NB4 (cell line): ENCODE measurements at regions not wholly inside any gene's neighbourhood (a gene's known extent, or its start where the extent isn't known, plus 50 kb on each side); places are given as distances from the start of the nearest gene placed in this dataset.

Source experiments
- DNase-seq: peaks from one replicate; pipeline ENCODE4 v3.0.0; 2010; ENCODE audit warnings: low read depth
- H3K4me3 ChIP-seq: one replicate; pipeline ENCODE4 v1.5.1; 2011; ENCODE audit warnings: mild to moderate bottlenecking, low read depth, low read length, moderate library complexity
- MYC ChIP-seq: IDR thresholded peaks from 2 replicates; pipeline ENCODE4 v1.6.1; 2011; ENCODE audit warnings: low read depth, low read length
- POLR2A ChIP-seq: IDR thresholded peaks from 2 replicates; pipeline ENCODE4 v1.6.1; 2011; ENCODE audit warnings: mild to moderate bottlenecking; ENCODE audit not compliant: insufficient read length; ENCODE audit errors: extremely low read depth
- TF ChIP-seq, protein P1 (sequence below): IDR thresholded peaks from 2 replicates; pipeline ENCODE4 v1.6.1; 2011; ENCODE audit warnings: low read depth, low read length
- TF ChIP-seq, protein P2 (sequence below): IDR thresholded peaks from one replicate; pipeline ENCODE4 v1.5.1; 2012; ENCODE audit warnings: low read depth, low read length

DNA sequence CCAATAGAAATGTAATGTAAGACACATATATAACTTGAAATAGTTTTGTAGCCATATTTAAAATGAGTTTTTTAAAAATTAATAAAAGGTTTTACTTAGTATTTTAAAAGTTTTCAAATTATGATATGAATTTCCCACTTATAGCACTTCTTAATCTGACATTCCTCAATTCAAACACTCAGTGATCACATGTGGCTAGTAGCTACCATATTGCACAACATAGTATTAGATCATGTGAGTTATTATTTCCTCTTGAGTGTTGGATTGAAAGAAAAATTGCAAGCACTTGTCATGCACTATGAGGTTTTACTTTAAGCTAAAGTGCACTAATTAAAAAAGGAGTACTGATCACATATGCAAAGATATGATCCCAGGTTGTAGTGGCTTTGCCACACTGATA is 453.4 kb upstream of the ROBO2 start:
- TF ChIP-seq, protein P1, sequence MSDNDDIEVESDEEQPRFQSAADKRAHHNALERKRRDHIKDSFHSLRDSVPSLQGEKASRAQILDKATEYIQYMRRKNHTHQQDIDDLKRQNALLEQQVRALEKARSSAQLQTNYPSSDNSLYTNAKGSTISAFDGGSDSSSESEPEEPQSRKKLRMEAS: no peak
- TF ChIP-seq POLR2A (no peak), MYC (no peak)
- no peak for DNase-seq
- no peak overlapping the region for H3K4me3 ChIP-seq

DNA sequence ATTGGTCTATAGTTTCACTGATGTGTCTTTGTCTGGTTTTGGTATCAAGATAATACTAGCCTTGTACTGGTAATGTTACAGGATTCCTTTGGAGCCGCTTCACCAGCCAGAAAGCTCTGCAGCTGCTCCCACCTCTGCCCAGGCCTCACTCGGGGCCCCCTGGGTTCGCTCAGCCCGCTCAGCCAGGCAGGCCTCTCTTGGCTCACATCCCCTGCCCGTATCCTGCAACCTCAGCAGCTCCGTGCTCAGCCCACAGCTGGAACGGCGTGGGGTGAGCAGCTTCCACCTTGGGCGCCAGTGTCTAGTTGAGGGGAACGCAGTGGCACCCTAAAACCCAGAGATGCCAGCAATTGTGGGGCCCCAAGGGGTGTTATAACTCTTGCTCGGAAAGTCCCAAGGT is 429.7 kb upstream of the ROBO2 start:
- TF ChIP-seq, protein P2, sequence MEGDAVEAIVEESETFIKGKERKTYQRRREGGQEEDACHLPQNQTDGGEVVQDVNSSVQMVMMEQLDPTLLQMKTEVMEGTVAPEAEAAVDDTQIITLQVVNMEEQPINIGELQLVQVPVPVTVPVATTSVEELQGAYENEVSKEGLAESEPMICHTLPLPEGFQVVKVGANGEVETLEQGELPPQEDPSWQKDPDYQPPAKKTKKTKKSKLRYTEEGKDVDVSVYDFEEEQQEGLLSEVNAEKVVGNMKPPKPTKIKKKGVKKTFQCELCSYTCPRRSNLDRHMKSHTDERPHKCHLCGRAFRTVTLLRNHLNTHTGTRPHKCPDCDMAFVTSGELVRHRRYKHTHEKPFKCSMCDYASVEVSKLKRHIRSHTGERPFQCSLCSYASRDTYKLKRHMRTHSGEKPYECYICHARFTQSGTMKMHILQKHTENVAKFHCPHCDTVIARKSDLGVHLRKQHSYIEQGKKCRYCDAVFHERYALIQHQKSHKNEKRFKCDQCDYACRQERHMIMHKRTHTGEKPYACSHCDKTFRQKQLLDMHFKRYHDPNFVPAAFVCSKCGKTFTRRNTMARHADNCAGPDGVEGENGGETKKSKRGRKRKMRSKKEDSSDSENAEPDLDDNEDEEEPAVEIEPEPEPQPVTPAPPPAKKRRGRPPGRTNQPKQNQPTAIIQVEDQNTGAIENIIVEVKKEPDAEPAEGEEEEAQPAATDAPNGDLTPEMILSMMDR: no peak
- TF ChIP-seq, protein P1: no peak
- TF ChIP-seq MYC (no peak), POLR2A (no peak)
- H3K4me3 ChIP-seq: no peak overlapping the region
- no peak for DNase-seq

DNA sequence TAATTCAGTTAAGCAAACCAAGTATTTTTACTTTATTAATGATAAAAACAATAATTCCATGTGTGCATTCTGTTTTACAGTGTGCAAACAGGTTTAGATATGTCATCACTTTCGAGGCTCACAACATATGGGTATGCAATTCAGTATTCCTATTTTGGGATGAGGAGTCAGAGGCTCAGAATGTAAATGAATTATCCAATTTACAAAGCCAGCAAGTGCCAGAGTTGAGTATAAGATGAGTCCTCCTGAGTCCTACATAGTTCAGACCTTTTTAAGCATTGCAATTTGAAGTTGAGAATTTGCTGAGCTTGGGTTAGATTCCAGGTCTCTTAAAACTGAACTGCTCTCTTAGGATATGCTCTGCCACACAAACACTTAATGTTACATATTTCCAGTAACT is 424.2 kb upstream of the ROBO2 start:
- TF ChIP-seq MYC: no peak
- TF ChIP-seq POLR2A: no peak
- no peak overlapping the region for H3K4me3 ChIP-seq
- DNase-seq: no peak

DNA sequence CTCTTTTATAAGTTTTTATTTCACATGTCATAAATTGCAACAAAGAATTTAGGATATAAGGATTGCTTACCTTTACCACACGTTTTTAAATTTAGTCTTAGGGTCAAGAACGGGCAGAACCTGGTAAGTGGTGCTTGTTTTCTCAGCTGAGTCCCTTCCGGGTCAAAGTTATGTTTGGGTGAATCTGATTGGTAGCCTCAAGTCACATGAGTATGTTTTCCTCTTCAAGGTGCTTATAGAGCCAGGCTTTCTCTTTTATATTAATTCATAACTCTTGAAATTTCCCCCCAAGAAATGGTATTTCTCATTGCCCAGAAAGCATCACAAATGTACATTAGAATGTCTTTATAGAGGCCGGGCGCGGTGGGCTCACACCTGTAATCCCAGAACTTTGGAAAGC is 415.7 kb upstream of the ROBO2 start:
- TF ChIP-seq, protein P2: no peak
- TF ChIP-seq MYC: no peak
- no peak for DNase-seq
- H3K4me3 ChIP-seq: no peak overlapping the region

DNA sequence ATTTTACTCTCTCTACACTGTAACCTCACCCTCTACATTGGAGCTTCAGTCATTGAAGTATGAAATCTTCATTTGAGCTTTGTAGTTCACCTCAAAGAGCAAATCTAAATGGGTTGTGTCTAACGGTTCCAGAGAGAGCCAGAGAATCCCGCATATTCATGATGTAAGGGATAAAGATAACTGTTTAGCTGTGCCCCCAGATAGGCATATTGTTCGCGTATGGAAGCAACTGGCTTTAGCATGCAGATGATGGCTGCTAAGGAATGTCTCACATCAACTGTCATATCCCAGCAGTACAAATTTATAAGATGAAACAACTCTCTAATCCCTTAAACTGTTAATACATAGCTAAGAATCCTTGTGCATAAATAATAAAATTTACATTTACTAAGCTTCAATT is 412.7 kb upstream of the ROBO2 start:
- no peak for TF ChIP-seq MYC
- no peak for DNase-seq
- H3K4me3 ChIP-seq: no peak overlapping the region

DNA sequence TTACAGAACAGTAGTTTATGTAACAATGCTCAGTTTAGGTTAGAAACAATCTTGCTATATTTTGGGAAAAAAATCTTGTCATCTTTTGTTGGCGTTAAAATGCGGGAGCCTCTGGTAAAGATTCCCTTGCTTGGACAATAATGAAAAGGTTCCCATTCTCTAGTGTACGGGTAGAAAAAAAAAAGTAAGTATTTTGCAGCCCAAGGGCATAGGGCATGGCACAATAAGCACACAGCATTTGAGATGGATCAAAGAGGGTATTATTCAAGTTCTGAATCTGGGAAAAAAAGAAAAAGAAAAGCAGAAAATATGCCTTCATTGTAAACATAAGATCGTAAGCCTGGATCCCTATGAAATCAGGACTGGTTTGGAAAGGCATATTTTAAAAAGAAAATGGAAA is 408.6 kb upstream of the ROBO2 start:
- no peak overlapping the region for H3K4me3 ChIP-seq
- no peak for DNase-seq
- TF ChIP-seq, protein P1: no peak
- TF ChIP-seq, protein P2: no peak
- no peak for TF ChIP-seq MYC
- TF ChIP-seq POLR2A: no peak

DNA sequence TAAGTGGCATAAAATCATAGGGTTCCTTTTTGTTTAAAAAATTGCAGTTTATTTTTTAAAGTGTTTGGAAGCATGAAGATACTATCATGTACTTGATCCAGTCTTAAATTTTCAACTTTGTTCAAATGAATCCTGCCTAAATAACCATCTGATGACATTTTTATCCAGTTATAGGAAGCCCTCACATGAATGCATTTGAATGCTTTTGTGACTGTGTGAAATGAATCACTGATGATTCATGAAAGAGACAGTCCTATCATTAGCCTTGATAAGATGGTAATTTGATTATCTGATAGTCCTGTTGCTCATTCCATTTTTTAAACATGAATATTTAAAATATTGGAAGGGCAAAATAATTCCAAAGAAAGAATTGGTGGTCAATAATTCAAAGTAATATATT is 401.9 kb upstream of the ROBO2 start:
- no peak overlapping the region for H3K4me3 ChIP-seq
- no peak for TF ChIP-seq POLR2A
- TF ChIP-seq, protein P1: no peak
- TF ChIP-seq, protein P2: no peak
- TF ChIP-seq MYC: no peak
- no peak for DNase-seq
